HG02610 (cell line): ENCODE measurements at regions not wholly inside any gene's neighbourhood (a gene's known extent, or its start where the extent isn't known, plus 50 kb on each side); places are given as distances from the start of the nearest gene placed in this dataset.

Experiments
- ATAC-seq: cut with Tn5 transposase; IDR thresholded peaks from one replicate; pipeline ENCODE4 v1.9.1; 2021; ENCODE audit warnings: mild to moderate bottlenecking, moderate library complexity; ENCODE audit not compliant: unreplicated experiment

- ATAC-seq: no peak
Measured at GRCh38 chr21:17987382-17988101, 168.4 kb upstream of the C21orf91 start.

- ATAC-seq: no peak
Measured at GRCh38 chr21:17981060-17981740, 162.0 kb upstream of the C21orf91 start.

GRCh38 chr21:17979763-17980162, 160.6 kb upstream of the C21orf91 start:
- ATAC-seq: no peak

GRCh38 chr21:17978895-17979294, 159.7 kb upstream of the C21orf91 start:
- no peak for ATAC-seq

- no peak for ATAC-seq
Measured at GRCh38 chr21:17976691-17977090, 157.5 kb upstream of the C21orf91 start.

GRCh38 chr21:17976139-17976538, 157.0 kb upstream of the C21orf91 start:
- no peak for ATAC-seq

GRCh38 chr21:17967319-17967718, 148.2 kb upstream of the C21orf91 start:
- no peak for ATAC-seq

- no peak for ATAC-seq
Measured at GRCh38 chr21:17964716-17965115, 145.6 kb upstream of the C21orf91 start.

- ATAC-seq: no peak
Measured at GRCh38 chr21:17964199-17964598, 145.0 kb upstream of the C21orf91 start.

GRCh38 chr21:17950591-17950990, 131.4 kb upstream of the C21orf91 start:
- no peak for ATAC-seq

GRCh38 chr21:17949421-17949820, 130.3 kb upstream of the C21orf91 start:
- no peak for ATAC-seq

GRCh38 chr21:17947531-17947930, 128.4 kb upstream of the C21orf91 start:
- ATAC-seq: no peak

GRCh38 chr21:17931080-17931479, 111.9 kb upstream of the C21orf91 start:
- ATAC-seq: no peak

GRCh38 chr21:17930093-17930492, 110.9 kb upstream of the C21orf91 start:
- no peak for ATAC-seq

- no peak for ATAC-seq
Measured at GRCh38 chr21:17929510-17929909, 110.4 kb upstream of the C21orf91 start.

- ATAC-seq: no peak
Measured at GRCh38 chr21:17925899-17926298, 106.7 kb upstream of the C21orf91 start.

GRCh38 chr21:17925000-17925610, 105.9 kb upstream of the C21orf91 start:
- peak; percentile 95 for ATAC-seq

GRCh38 chr21:17921579-17922530, 102.7 kb upstream of the C21orf91 start:
- ATAC-seq: no peak

GRCh38 chr21:17915976-17916375, 96.8 kb upstream of the C21orf91 start:
- no peak for ATAC-seq

- no peak for ATAC-seq
Measured at GRCh38 chr21:17911628-17912027, 92.5 kb upstream of the C21orf91 start.
